GM18499 (cell line): ENCODE measurements at regions not wholly inside any gene's neighbourhood (a gene's known extent, or its start where the extent isn't known, plus 50 kb on each side); places are given as distances from the start of the nearest gene placed in this dataset.

Source experiments
- ATAC-seq: cut with Tn5 transposase; IDR thresholded peaks from one replicate; pipeline ENCODE4 v1.9.1; 2021; ENCODE audit warnings: moderate number of reproducible peaks; ENCODE audit not compliant: insufficient read depth, unreplicated experiment

GRCh38 chr10:44326474-44327030, 58.3 kb downstream of the CXCL12 start:
- ATAC-seq: no peak

- ATAC-seq: no peak
Observed at GRCh38 chr10:44325596-44326307, 59.1 kb downstream of the CXCL12 start.

- no peak for ATAC-seq
Observed at GRCh38 chr10:44325157-44325556, 59.7 kb downstream of the CXCL12 start.

- no peak for ATAC-seq
Observed at GRCh38 chr10:44323838-44324237, 61.1 kb downstream of the CXCL12 start.

GRCh38 chr10:44322137-44322536, 62.8 kb downstream of the CXCL12 start:
- ATAC-seq: no peak

DNA sequence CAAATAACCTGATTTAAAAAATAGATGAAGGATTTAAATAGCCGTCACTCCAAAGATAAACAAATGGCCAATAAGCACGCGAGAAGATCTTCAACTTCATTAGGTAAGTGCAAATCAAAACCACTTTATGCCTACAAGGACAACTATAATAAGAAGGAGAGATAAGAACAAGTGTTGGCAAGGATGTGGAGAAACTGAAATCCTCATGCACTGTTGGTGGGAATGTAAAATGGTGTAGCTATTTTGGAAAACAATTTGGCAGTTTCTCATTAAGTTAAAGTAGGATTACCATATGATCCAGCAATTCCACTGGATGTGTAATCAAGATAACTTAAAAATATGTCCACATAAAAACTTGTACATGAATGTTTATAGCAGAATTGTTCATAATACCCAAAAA, 64.1 kb downstream of the CXCL12 start:
- ATAC-seq: no peak

DNA sequence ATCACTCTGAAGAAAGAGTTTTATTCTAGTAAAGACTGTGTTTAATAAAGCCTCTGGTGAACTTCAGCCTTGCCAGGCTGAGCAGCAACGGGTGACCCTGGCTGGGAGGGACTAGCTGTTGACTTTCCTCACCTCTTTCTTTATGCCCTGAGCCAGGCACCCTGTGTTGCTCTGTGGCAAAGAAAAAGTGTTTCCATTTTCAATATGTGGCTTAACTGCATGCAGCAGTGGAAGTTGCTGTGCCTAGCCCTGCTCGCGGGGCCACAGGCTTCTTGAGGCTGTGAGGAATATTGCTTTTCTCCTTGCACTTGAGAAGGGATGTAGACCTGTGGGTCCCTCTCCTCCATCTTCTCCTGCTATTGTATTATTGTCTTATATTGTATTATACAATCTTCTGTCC, 67.0 kb downstream of the CXCL12 start:
- no peak for ATAC-seq

- ATAC-seq: no peak
Observed at GRCh38 chr10:44316922-44317215, 68.0 kb downstream of the CXCL12 start.

DNA sequence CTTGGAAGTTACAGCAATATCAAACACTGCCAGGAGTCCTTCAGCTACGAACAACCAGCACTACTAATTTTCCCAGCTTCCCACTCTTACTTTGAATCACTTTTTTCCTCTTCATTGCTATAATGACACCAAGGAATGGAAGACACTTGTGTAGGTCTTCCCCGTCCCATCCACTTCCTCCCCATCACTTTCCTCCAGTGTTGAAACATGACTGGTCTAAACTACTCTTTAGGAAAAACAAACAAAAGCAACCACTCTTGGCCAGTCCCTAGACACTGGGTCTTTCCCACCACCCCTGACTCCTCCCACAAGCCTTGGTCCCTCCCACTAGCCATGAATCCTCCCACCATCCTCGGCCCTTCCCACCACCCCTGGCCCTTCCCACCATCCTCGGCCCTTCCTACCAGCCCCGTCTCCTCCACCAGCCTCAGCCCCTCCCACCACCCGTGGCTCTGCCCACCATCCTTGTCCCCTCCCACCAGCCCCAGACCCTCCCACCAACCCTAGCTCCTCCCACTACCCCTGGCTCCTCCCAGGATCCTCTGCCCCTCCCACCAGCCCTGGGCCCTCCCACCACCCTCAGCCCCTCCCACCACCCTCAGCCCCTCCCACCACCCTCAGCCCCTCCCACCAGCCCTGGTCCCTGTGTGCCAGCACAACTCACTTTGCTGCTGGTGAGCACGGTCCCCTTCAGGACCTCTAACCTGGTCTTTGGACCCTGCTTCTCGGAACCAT, 68.5 kb downstream of the CXCL12 start:
- no peak for ATAC-seq

DNA sequence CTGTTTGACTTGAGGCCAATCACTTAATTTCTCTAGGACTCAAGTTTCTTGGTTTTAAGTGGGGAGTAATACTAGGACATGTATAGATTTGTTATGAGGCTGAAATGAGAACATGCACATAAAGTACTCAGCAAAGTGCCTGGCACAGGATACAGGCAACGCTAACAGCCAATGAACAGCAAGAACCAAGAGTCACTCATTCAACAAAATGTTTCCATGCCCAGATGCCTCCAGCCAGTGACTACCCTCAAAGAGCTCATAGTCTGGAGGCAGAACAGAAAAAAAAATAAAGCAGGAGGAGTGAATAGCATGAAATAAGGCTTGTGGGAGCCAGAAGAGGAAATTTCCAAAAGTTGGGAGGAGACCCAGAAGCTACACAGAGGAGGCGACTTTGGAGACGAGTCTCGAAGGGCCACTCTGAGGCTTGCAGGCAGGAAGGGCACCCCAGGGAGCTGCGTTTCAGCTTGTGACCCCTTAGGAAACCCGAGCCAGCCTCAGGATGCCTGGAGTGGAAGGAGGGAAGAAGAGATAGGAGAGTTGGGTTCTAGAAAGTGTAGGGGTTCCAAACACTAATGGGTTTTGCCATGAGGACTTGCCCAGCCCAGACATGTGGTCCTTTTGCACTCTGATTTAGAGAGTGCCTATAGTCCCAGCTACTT, 70.0 kb downstream of the CXCL12 start:
- no peak for ATAC-seq

- ATAC-seq: no peak
Observed at GRCh38 chr10:44313761-44314165, 71.1 kb downstream of the CXCL12 start.

DNA sequence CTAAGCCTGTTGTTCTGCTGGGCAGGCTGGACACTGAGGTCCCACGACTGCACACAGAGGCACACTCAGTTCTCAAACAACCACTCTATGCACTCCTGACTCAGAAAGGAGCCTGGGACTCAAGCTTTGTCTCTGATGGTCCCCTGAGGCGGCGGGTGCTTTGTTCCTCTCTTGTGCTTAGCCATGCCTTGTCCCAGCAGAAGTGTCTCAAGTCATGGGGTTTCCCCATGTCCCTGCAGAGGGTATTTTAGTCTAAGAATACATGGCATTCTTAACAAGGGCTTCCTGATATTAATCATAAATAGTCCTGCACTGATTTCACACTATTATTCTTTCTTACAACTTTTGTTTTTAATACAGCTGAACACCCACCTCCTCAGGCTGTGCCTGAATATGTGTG, 72.5 kb downstream of the CXCL12 start:
- no peak for ATAC-seq

DNA sequence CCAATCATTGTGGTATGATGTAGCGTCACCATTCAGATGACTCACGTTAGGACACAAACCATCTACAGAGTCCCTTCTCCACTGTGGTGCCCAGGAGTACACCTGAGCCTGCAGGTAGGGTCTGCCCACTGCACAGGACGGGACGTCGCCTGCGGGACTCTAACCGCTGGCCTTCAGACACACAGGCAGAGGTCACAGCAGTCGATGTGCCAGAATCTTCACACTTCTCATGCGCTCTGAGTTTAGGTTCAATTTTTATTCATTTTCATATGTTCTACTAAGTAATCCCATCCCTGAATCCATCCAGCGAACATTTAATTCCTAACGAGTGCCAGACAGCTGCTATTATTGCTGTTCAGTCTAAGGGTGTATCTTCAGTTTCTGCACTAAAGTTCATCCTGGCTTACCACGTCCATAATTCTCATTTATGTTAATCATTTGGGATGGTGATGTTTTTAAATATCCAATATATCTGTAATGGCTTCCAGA, 73.3 kb downstream of the CXCL12 start:
- ATAC-seq: no peak

DNA sequence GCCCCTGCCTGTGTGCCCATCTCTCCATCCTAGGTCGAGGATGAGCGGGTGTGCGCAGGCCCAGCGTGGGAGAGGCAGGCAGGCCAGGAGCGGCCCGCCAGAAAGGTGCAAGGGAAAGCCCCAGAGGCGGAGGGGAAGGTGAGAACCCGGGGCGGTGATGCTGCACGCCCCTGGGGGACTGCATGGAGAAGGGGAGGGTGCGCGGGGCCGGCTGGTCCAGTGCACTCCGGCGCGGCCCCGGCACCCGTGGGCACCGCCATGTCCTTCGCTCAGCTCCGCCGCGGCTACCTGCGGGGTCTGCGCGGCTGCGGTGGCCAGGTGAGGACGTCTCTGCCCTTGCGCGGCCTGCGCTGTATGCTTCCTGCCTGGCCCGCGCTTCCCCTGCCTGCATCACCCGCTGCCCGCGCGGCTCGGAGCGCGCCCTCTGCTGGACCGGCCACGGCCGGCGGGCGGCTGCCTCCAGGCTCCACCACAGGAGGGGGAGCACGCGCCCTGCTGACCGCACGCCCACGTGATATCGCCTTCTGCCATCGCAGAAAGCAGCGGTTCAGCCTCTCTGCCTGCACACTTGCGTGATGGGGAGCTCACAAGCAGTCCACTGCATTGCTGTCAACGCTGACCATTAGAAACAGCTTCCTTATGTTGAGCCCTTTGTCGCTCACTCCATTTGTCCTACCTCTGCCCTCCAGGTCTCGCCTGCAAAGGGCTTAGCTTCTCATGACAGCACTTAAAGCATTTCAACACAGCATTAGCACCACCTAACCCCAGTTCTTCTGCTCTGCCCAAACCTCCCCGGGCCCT, 73.9 kb downstream of the CXCL12 start:
- ATAC-seq: peak; percentile 55

DNA sequence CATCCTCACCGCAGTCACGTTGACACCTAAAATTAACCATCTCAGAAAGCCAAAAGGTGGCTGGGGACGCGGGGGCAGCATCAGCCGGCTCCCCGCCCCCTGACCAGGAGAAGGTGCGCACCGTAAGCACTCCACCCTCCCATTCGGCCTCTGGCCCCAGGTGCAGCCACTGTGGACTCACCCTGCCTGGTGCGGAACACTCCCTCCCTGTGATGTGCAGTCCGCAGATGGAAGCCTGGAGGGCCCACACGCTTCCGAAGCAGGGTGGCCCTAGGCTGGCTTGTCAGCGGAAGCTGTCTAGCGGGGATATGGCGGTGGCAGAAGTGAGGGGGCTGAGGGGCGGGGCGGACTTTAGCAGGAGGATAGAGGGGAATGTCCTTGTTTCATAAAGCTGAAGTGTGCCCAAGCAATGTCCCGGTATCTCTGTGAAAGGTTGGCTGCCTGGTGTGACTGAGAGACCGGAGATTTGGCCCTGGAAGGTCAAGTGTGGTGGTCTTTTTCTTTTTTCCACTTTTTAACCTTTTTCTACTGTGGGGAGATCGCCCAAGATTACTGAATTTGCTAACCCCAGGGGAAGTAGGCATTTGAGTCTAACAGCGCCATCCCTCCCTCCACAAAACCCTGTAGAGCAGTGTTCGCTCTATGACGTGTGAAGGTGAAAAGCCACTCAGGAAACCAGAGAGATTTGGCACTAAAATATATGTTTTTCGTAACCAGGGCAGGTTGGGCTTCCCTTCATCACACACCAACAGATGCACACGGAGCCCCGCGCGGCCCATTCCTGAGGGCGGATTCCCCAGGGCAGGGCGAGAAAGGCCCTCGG, 74.7 kb downstream of the CXCL12 start:
- no peak for ATAC-seq

DNA sequence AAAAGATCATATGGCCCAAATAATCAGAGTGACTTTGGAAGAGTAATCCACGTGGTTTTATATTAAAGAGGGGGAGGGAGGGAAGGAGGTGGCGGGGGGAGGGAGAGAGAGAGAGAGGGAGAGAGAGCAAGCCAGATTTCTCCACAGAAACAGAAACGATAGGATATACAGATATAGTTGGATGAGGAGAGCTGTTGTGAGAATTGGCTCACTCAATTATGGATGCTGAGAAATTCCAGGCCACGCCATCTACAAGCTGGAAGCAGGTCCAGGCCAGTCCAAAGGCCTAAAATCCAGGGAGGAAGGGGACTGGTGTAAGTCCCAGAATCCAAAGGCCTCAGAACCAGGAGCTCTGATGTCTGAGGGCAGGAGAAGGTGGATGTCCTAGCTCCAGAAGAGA, 75.5 kb downstream of the CXCL12 start:
- no peak for ATAC-seq

GRCh38 chr10:44308935-44309334, 76.0 kb downstream of the CXCL12 start:
- ATAC-seq: no peak

GRCh38 chr10:44307691-44308090, 77.2 kb downstream of the CXCL12 start:
- no peak for ATAC-seq

GRCh38 chr10:44306762-44307161, 78.1 kb downstream of the CXCL12 start:
- no peak for ATAC-seq
